Testis (tissue), 2 donors: ENCODE measurements at regions not wholly inside any gene's neighbourhood (a gene's known extent, or its start where the extent isn't known, plus 50 kb on each side); places are given as distances from the start of the nearest gene placed in this dataset.

Source experiments
- DNase-seq: peaks from one replicate; pipeline ENCODE4 v3.0.0-alpha.2; 2019
- H3K27ac ChIP-seq, 2 donors: fragments of 200-600 bp; sonication (generic); one replicate each; pipeline ENCODE4 v1.5.1; 2019
- H3K27me3 ChIP-seq: fragments of 200-600 bp; sonication (generic); one replicate; pipeline ENCODE4 v1.5.1; 2019
- H3K36me3 ChIP-seq: fragments of 200-600 bp; sonication (generic); one replicate; pipeline ENCODE4 v1.5.1; 2017; ENCODE audit warnings: low read depth; ENCODE audit errors: missing control alignments
- H3K4me1 ChIP-seq: fragments of 200-600 bp; sonication (generic); one replicate; pipeline ENCODE4 v1.5.1; 2019
- H3K4me3 ChIP-seq, 2 donors: fragments of 200-600 bp; sonication (generic); one replicate each; pipeline ENCODE4 v1.5.1; 2017 to 2019
- H3K9me3 ChIP-seq: fragments of 200-600 bp; sonication (generic); one replicate; pipeline ENCODE4 v1.5.1; 2017
- POLR2A ChIP-seq: fragments of 450-650 bp; IDR thresholded peaks from one replicate; pipeline ENCODE4 v1.6.1; 2017; ENCODE audit warnings: antibody characterized with exemption, mild to moderate bottlenecking, moderate library complexity
- WGBS, 2 donors: methylation state at CpG; one replicate each; pipeline ENCODE4 v1.1.5; 2018; 5-methylcytosine and 5-hydroxymethylcytosine counted together
- intact Hi-C: fragments of 100-400 bp; cut with DNase I; formaldehyde crosslinking; loops from one replicate; pipeline ENCODE4 v1.15.1; 2023; ENCODE audit warnings: low total_unique reads
- TF ChIP-seq, protein P1 (sequence below), 3 experiments: fragments of 450-650 bp in 2 of 3; fragments of 200-600 bp in 1 of 3; sonication (generic) in 1 of 3; IDR thresholded peaks; one replicate each; pipeline ENCODE4 v1.5.1; 2016 to 2019; ENCODE audit warnings: antibody characterized with exemption in 3 of 3, mild to moderate bottlenecking in 2 of 3, moderate library complexity in 1 of 3

DNA sequence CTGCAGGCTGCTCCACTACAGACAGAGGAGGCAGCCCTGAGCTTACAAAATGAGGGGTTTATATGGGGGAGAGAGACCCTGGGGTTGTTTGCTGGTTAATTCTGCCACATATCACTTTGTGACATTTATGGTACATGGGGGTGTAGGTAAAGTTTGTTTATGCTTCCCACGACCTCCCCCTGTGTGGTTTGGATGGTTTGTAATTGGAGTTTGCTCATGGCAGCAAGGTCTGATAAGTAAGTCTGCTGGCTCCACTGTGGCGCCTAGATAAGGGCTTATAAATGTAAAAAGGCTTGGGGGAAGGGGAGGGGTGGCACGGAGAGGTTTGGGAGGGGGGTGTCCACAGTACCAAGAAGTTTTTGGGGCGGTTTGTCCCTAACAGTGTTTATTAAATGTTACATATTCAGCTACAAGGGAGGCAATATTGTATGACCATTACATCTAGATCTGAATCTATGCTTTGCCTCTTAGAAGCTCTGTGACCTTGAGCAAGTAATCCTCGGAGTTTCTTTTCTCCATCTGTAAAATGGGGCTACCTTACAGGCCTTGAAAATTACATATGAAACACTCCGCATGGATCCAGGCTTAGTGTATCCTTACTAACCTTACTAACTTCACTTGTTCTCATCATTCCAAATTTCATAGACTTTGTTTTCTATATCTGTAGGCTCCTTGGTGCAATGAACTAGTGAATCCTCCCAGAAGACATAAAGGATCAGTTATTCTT lies 204.8 kb upstream of the NOX3 start:
- Histone ChIP-seq H3K4me3 (no peak overlapping the region), H3K9me3 (no peaks in the 10 kb centered on the region), H3K36me3 (no peaks in the 10 kb centered on the region), H3K4me1 (no peaks in the 10 kb centered on the region), H3K27me3 (no peaks in the 10 kb centered on the region), H3K27ac (no peak overlapping the region)
- TF ChIP-seq, protein P1, sequence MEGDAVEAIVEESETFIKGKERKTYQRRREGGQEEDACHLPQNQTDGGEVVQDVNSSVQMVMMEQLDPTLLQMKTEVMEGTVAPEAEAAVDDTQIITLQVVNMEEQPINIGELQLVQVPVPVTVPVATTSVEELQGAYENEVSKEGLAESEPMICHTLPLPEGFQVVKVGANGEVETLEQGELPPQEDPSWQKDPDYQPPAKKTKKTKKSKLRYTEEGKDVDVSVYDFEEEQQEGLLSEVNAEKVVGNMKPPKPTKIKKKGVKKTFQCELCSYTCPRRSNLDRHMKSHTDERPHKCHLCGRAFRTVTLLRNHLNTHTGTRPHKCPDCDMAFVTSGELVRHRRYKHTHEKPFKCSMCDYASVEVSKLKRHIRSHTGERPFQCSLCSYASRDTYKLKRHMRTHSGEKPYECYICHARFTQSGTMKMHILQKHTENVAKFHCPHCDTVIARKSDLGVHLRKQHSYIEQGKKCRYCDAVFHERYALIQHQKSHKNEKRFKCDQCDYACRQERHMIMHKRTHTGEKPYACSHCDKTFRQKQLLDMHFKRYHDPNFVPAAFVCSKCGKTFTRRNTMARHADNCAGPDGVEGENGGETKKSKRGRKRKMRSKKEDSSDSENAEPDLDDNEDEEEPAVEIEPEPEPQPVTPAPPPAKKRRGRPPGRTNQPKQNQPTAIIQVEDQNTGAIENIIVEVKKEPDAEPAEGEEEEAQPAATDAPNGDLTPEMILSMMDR (IDR thresholded peaks at IDR 0.05): no peak
- TF ChIP-seq POLR2A: no peak
- intact Hi-C loops: no loop called here
- DNase-seq: no peak
- 68 to 74% methylated on average over 6 of the region's 6 CpGs for WGBS, 2 donors

DNA sequence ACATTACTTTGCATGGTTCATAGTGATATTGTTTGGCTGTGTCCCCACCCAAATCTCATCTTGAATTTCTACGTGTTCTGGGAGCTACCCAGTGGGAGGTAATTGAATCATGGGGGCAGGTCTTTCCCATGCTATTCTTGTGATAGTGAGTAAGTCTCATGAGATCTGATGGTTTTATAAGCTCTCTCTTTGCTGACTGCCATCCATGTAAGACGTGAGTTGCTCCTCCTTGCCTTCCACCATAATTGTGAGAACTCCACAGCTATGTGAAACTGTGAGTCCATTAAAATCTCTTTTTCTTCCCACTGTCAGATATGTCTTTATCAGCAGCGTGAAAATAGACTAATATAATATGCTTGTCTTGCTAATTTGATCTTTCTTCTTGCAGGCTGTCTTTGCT lies 200.4 kb upstream of the NOX3 start:
- TF ChIP-seq POLR2A: no peak
- TF ChIP-seq, protein P1 (IDR thresholded peaks at IDR 0.05): no peak
- DNase-seq: no peak
- H3K27ac ChIP-seq: no peak overlapping the region
- H3K9me3 ChIP-seq: no peaks in the 10 kb centered on the region
- no peaks in the 10 kb centered on the region for H3K27me3 ChIP-seq
- intact Hi-C loops: no loop called here
- no peaks in the 10 kb centered on the region for H3K36me3 ChIP-seq
- H3K4me3 ChIP-seq: no peak overlapping the region
- no peaks in the 10 kb centered on the region for H3K4me1 ChIP-seq
- WGBS, 2 donors: 86 to 90% methylated on average over 3 of the region's 3 CpGs

DNA sequence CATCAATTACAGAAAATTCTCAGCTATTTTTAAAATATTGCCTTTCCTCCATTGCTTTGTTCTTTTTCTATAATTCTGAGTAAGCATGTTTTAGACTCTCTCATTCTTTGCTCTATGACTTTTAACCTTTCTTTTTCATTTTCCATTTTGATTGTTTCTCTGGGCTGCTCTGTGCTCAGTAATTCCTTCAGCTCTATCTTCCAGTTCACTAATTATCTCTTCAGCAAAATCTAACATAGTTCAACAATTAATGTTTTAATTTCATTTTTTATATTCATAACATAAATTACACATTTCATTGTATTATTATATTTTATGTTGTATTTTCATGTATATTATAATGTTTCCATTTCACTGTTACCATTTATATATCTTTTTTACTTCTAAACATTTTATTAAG lies 198.8 kb upstream of the NOX3 start:
- no peaks in the 10 kb centered on the region for H3K36me3 ChIP-seq
- no peaks in the 10 kb centered on the region for H3K9me3 ChIP-seq
- TF ChIP-seq, protein P1 (IDR thresholded peaks at IDR 0.05): no peak
- no peak for TF ChIP-seq POLR2A
- no peak overlapping the region for H3K4me3 ChIP-seq
- H3K4me1 ChIP-seq: no peaks in the 10 kb centered on the region
- no peak overlapping the region for H3K27ac ChIP-seq
- no peaks in the 10 kb centered on the region for H3K27me3 ChIP-seq
- intact Hi-C loops: no loop called here
- no peak for DNase-seq

DNA sequence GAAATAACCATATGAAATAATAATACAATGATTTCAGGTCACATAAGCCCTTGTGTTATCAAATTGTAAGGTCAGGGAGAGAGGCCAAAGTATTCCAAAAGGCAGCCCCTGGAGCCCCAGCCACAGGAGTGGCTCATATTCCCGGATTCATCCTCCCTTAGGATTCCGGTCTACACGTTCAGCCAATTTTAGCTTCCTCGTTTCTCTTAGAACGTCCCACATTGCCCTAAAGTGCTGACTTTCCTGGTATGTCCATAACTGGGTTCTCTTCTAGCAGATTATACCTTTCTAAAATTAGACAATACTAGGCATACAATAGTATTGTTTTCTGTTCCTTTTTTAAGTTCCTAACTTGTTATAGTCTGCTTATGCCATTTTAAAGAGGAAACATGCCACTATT lies 192.7 kb upstream of the NOX3 start:
- Histone ChIP-seq H3K27ac (no peak overlapping the region), H3K36me3 (no peaks in the 10 kb centered on the region), H3K27me3 (no peaks in the 10 kb centered on the region), H3K9me3 (no peaks in the 10 kb centered on the region), H3K4me1 (peaks cover 7% of the 10 kb centered on the region), H3K4me3 (no peak overlapping the region)
- DNase-seq: no peak
- 26 to 32% methylated on average over 5 of the region's 5 CpGs for WGBS, 2 donors
- intact Hi-C loops: no loop called here
- no peak for TF ChIP-seq POLR2A
- TF ChIP-seq, protein P1 (IDR thresholded peaks at IDR 0.05): no peak

DNA sequence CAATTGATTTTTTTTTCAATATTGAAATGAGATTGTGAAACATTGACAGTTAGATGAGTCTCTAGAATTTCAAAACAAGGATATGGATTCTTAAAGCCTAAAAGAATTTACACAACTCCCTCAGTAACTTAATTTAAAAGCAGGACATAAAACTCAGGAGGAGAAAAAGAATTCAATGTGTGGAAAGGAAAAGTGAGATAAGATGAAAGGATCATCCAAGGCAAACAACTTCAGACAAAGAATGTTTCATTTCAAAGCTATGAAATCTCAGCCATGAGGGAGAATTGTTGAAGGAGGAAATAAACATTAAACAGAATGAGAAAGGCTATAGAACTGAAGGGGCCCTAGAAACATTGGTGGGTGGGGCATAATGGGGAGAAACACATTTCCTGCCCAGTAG lies 191.7 kb upstream of the NOX3 start:
- H3K4me3 ChIP-seq: no peak overlapping the region
- no peak for DNase-seq
- no peaks in the 10 kb centered on the region for H3K36me3 ChIP-seq
- TF ChIP-seq, protein P1 (IDR thresholded peaks at IDR 0.05): no peak
- no peaks in the 10 kb centered on the region for H3K27me3 ChIP-seq
- no peak overlapping the region for H3K27ac ChIP-seq
- H3K9me3 ChIP-seq: no peaks in the 10 kb centered on the region
- peaks cover 7% of the 10 kb centered on the region for H3K4me1 ChIP-seq
- intact Hi-C loops: no loop called here
